Keratinocyte (primary cell): ENCODE measurements at regions not wholly inside any gene's neighbourhood (a gene's known extent, or its start where the extent isn't known, plus 50 kb on each side); places are given as distances from the start of the nearest gene placed in this dataset.

Source experiments
- CTCF ChIP-seq, 3 experiments: IDR thresholded peaks in 1 of 3; conservative IDR thresholded peaks in 1 of 3; optimal IDR thresholded peaks in 1 of 3; 2 replicates in 2 of 3; 3 replicates in 1 of 3; pipeline versions ENCODE3 to v1.5.1; 2011; ENCODE audit warnings: low read length in 3 of 3, mild to moderate bottlenecking in 3 of 3, moderate library complexity in 2 of 3, control low read depth in 1 of 3, inconsistent platforms in 1 of 3; ENCODE audit not compliant: insufficient read depth in 2 of 3; ENCODE audit errors: extremely low read depth in 1 of 3
- EZH2 ChIP-seq: IDR thresholded peaks from one replicate; pipeline ENCODE4 v1.6.1; 2012; ENCODE audit warnings: inconsistent platforms, mild to moderate bottlenecking, low read length, moderate library complexity

DNA sequence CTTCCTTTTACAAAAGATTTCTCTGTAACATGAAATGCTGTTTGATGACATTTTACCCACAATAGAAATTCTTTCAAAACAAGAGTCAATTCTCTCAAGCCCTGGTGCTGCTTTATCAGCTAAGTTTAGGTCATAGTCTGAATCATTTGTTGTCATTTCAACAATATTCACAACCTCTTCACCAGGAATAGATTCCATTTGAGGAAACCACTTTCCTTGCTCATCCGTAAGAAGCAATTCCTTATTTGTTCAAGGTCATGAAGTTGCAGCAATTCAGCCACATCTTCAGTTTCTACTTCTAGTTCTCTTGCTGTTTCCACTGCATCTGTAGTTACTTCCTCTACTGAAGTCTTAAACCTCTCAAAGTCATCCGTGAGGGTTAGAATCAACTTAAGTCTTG lies 315.3 kb downstream of the TYW1 start:
- no peak for TF ChIP-seq CTCF (optimal IDR thresholded peaks at IDR 0.05 in 1 of 3, IDR thresholded peaks at IDR 0.05 in 1 of 3, conservative IDR thresholded peaks at IDR 0.05 in 1 of 3; ENCODE audit: extremely low read depth in 1 of 3, insufficient read depth in 2 of 3, low read length in 3 of 3)
- TF ChIP-seq EZH2, result no peak
